ENCODE measurements at regions not wholly inside any gene's neighbourhood (a gene's known extent, or its start where the extent isn't known, plus 50 kb on each side); places are given as distances from the start of the nearest gene placed in this dataset.

DNA sequence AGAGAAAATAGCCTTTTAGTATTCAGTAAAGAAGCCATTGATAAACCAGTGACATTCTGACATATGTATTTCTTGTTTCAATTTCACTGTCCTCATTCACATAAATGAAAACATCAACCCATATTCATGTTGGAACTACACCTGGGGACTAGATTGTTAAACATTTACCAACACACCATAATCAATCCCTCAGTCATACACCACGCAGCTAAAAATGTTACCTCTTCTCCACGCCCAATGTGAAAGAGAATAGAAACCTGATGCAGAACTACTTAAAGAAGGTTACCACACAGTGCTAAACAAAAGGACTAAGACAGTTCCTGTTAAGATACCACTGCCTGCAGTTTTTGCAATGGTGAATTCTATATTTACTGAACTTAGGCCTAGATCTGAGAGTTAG is 518.9 kb downstream of the PRELID2 start:
- Mint-ChIP-seq H3K36me3 (ENCODE audit: low read depth, unreplicated experiment) (no peaks in the 10 kb centered on the region), H3K27me3 (ENCODE audit: unreplicated experiment) (no peaks in the 10 kb centered on the region), H3K4me1 (ENCODE audit: unreplicated experiment) (no peaks in the 10 kb centered on the region), H3K4me3 (ENCODE audit: unreplicated experiment) (no peak overlapping the region), H3K27ac (ENCODE audit: unreplicated experiment) (no peak overlapping the region), H3K9me3 (ENCODE audit: unreplicated experiment) (no peaks in the 10 kb centered on the region)
- TF ChIP-seq, protein P1, sequence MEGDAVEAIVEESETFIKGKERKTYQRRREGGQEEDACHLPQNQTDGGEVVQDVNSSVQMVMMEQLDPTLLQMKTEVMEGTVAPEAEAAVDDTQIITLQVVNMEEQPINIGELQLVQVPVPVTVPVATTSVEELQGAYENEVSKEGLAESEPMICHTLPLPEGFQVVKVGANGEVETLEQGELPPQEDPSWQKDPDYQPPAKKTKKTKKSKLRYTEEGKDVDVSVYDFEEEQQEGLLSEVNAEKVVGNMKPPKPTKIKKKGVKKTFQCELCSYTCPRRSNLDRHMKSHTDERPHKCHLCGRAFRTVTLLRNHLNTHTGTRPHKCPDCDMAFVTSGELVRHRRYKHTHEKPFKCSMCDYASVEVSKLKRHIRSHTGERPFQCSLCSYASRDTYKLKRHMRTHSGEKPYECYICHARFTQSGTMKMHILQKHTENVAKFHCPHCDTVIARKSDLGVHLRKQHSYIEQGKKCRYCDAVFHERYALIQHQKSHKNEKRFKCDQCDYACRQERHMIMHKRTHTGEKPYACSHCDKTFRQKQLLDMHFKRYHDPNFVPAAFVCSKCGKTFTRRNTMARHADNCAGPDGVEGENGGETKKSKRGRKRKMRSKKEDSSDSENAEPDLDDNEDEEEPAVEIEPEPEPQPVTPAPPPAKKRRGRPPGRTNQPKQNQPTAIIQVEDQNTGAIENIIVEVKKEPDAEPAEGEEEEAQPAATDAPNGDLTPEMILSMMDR (IDR thresholded peaks at IDR 0.05; ENCODE audit: unreplicated experiment), result no peak
- no peak for DNase-seq (ENCODE audit: low spot score)

DNA sequence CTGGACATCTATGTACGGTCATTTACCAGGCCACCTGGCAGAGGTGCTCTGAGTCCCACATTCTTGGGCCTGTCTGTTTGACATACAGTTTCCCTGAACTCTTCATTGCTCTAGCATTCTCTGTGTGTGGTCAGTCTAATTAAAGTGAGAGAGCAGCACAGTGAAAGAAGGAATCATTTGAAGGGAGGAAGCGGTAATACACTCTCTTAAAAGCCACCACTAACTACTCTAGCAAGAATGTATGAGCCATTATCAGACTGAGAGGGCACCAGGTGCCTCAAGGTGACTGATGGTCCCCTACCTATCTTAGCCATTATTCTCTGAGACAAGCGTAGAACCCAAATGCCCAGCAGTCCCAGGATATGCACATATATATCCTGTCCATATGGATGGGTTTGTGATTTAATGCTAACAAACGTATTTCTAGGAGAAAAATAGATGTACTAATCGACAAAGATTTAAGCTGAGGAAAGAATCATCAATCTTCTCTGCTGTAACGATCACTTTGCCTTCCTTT is 527.2 kb downstream of the PRELID2 start:
- H3K9me3 Mint-ChIP-seq (ENCODE audit: unreplicated experiment), result no peaks in the 10 kb centered on the region
- H3K27ac Mint-ChIP-seq (ENCODE audit: unreplicated experiment), result no peak overlapping the region
- no peak for DNase-seq (ENCODE audit: low spot score)
- peaks cover 3% of the 10 kb centered on the region for H3K4me1 Mint-ChIP-seq (ENCODE audit: unreplicated experiment)
- H3K36me3 Mint-ChIP-seq (ENCODE audit: low read depth, unreplicated experiment), result no peaks in the 10 kb centered on the region
- TF ChIP-seq, protein P1 (IDR thresholded peaks at IDR 0.05; ENCODE audit: unreplicated experiment), result no peak
- no peak overlapping the region for H3K4me3 Mint-ChIP-seq (ENCODE audit: unreplicated experiment)
- no peaks in the 10 kb centered on the region for H3K27me3 Mint-ChIP-seq (ENCODE audit: unreplicated experiment)

DNA sequence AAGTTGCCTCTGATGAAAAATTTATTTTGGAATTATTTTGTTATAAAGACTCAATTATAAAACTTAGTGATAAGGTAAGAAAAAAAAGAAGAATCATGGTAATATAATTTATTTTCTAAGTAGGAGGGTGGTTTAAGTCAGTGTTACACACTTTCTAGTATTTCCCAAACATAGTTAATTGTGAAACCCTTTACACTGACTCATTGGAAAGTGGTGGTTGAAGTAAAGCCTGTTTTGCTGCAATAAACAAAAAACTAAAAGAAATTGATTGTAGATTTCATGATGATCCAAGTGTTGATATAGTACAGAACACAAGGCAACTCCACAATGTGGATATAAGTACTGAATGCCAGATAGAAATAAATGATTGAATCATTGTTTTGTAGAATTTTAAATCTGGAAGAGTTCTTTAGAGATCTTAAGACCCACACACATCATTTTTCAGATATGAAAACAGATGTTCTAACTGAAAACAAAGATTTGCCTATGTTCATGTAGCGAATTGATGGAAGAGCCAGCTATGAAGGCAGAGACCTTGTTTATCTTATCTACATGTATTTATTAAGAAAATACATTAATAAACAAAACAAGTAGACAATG is 539.8 kb downstream of the PRELID2 start:
- Mint-ChIP-seq H3K9me3 (ENCODE audit: unreplicated experiment) (no peaks in the 10 kb centered on the region), H3K4me3 (ENCODE audit: unreplicated experiment) (no peak overlapping the region), H3K27ac (ENCODE audit: unreplicated experiment) (no peak overlapping the region), H3K4me1 (ENCODE audit: unreplicated experiment) (no peaks in the 10 kb centered on the region), H3K36me3 (ENCODE audit: low read depth, unreplicated experiment) (no peaks in the 10 kb centered on the region), H3K27me3 (ENCODE audit: unreplicated experiment) (no peaks in the 10 kb centered on the region)
- no peak for DNase-seq (ENCODE audit: low spot score)
- TF ChIP-seq, protein P1 (IDR thresholded peaks at IDR 0.05; ENCODE audit: unreplicated experiment), result no peak

DNA sequence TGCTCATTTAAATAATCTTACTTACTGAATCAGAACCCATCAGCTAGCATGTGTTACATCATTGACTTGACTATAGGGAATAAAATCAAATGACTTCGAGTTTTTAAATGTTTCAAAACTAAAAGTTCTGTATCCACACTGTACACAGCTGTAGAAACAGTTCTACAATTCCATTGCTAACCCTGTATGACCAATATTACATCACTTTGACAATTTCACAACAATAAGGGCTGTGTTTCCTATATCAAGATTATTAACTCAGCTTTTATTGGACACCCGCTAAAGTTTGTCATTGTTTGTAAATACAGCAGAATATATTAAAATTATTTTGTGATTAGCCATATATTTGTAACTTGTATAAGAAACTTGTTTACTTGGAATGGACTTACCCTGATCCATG is 540.8 kb downstream of the PRELID2 start:
- TF ChIP-seq, protein P1 (IDR thresholded peaks at IDR 0.05; ENCODE audit: unreplicated experiment), result no peak
- Mint-ChIP-seq H3K4me1 (ENCODE audit: unreplicated experiment) (no peaks in the 10 kb centered on the region), H3K4me3 (ENCODE audit: unreplicated experiment) (no peak overlapping the region), H3K9me3 (ENCODE audit: unreplicated experiment) (no peaks in the 10 kb centered on the region), H3K27me3 (ENCODE audit: unreplicated experiment) (no peaks in the 10 kb centered on the region), H3K36me3 (ENCODE audit: low read depth, unreplicated experiment) (no peaks in the 10 kb centered on the region), H3K27ac (ENCODE audit: unreplicated experiment) (no peak overlapping the region)
- DNase-seq (ENCODE audit: low spot score), result no peak

DNA sequence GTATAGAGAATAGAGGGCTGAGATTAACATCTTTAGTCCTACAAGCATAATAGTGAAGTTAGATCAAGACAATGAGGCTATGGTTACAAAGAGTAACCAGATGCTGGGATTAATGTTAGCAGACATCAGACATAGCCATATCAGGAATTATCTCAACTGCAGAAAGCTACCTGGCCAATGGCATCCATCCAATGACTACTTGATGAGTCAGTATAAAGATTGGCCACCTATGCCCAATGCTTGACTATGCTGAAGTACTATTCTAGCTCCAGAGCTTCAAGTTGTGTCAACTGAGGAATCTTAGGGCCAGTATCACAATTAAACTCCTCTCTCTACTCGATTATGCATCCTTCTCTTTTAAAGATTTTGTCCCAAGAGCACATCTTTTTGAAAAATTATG is 541.4 kb downstream of the PRELID2 start:
- Mint-ChIP-seq H3K4me1 (ENCODE audit: unreplicated experiment) (no peaks in the 10 kb centered on the region), H3K27ac (ENCODE audit: unreplicated experiment) (no peak overlapping the region), H3K27me3 (ENCODE audit: unreplicated experiment) (no peaks in the 10 kb centered on the region), H3K9me3 (ENCODE audit: unreplicated experiment) (no peaks in the 10 kb centered on the region), H3K36me3 (ENCODE audit: low read depth, unreplicated experiment) (no peaks in the 10 kb centered on the region), H3K4me3 (ENCODE audit: unreplicated experiment) (no peak overlapping the region)
- TF ChIP-seq, protein P1 (IDR thresholded peaks at IDR 0.05; ENCODE audit: unreplicated experiment), result no peak
- DNase-seq (ENCODE audit: low spot score), result no peak
